ENCODE measurements at regions not wholly inside any gene's neighbourhood (a gene's known extent, or its start where the extent isn't known, plus 50 kb on each side); places are given as distances from the start of the nearest gene placed in this dataset.
A peak's percentile ranks its signal among the peaks of the same experiment; 100 is the strongest.

DNA sequence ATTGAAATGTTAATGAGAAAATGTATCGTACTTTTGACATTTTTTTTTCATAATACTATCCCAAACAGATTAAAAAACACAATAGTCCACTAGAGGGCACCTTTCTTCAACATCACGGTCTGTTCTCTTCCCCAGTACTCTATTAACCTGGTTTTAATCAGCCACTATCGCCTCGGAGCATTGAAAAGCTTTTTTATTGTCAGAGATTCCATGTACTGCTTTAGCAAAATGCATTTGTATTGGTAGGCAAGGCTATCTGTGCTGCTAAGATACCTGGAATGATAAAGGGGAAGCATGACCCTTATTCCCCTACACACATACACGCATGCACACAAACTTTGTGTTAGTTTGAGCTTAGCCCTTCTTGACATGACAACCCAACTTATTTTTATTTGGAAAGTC, 160.1 kb upstream of the IL12A start:
- no peak overlapping the region for H3K4me3 ChIP-seq (ENCODE audit: low read length)
- no peak for TF ChIP-seq ZNF274 (IDR thresholded peaks at IDR 0.05; ENCODE audit: low read depth, low read length)

DNA sequence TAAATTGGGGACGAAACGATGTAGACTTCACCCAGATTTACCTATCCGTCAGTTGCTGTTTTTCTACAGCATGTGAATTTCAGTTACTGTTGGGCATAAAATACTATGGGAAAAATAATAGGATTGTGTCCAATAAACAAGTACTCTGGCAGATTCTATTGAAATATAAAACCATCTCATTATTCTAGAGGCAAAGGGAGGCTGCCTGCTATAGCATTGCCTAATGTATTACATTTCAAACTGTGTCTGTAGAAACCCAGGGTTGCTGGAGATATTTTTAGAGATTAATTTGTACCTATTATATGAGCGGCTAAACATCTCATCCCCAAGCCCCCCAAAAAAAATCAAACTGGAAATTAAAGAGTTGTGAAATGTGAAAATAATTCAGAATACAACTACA, 159.6 kb upstream of the IL12A start:
- no peak overlapping the region for H3K4me3 ChIP-seq (ENCODE audit: low read length)
- no peak for TF ChIP-seq ZNF274 (IDR thresholded peaks at IDR 0.05; ENCODE audit: low read depth, low read length)

DNA sequence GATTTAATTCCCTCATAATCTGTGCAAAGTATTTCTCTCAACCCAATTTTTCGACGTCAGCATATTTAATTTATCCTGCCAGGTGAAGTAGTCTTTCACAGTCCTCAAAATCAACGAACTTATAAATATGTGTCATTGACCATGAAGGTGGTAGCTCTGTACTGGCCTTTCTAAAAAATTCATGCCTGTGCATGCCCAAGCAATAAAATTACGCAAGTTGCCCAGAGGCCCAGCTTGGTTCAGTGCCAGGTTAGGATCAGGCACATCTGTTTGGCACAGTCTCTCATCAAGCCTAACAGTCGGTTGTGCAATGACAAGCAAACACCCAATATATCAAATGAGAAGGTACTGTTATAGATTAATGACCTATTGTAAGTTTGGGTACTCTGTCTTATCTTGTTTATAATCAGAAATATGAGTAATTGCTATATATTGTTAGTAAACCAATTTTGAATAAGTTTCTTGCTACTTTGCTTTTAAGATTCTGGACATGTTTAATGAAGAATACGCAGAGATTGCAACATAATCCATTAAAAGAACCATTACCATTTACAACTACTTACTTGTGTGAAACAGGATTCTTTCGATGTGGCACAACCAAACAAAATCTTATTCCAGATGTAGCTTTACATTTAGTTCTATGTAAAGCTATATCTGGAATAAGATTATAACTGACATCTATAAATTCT, 159.0 kb upstream of the IL12A start:
- H3K4me3 ChIP-seq (ENCODE audit: low read length), result no peak overlapping the region
- TF ChIP-seq ZNF274 (IDR thresholded peaks at IDR 0.05; ENCODE audit: low read depth, low read length), result no peak

- no peak for TF ChIP-seq ZNF274 (IDR thresholded peaks at IDR 0.05; ENCODE audit: low read depth, low read length)
- H3K4me3 ChIP-seq (ENCODE audit: low read length), result no peak overlapping the region
Measured at GRCh38 chr3:159830523-159831154, 158.0 kb upstream of the IL12A start.

GRCh38 chr3:159831466-159831865, 157.2 kb upstream of the IL12A start:
- H3K4me3 ChIP-seq (ENCODE audit: low read length), result no peak overlapping the region
- TF ChIP-seq ZNF274 (IDR thresholded peaks at IDR 0.05; ENCODE audit: low read depth, low read length), result no peak

- no peak overlapping the region; the same call in 1 of the 2 replicates for H3K4me3 ChIP-seq (ENCODE audit: low read length)
- TF ChIP-seq ZNF274 (IDR thresholded peaks at IDR 0.05; ENCODE audit: low read depth, low read length), result no peak
Measured at GRCh38 chr3:159832024-159832423, 156.6 kb upstream of the IL12A start.

DNA sequence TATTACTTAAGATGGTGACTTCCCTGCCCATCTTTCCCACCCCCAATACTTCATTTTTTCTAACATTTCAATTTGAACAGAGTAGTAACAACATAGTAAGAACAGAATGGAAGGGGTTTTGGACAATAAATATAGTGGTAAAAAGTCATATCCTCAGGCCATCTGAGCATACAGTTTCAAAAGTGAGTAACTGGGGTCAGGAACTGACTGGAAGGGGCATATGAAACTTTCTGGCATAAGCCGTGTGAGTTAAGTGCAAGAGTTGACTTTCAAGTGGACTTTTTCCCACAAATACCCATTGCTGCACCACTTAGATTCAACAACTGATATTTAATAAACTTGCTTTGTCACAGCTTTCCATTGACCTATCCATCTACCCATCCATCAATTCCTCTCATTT, 153.5 kb upstream of the IL12A start:
- TF ChIP-seq ZNF274 (IDR thresholded peaks at IDR 0.05; ENCODE audit: low read depth, low read length), result no peak
- no peak overlapping the region for H3K4me3 ChIP-seq (ENCODE audit: low read length)

- TF ChIP-seq ZNF274 (IDR thresholded peaks at IDR 0.05; ENCODE audit: low read depth, low read length), result no peak
- H3K4me3 ChIP-seq (ENCODE audit: low read length), result no peak overlapping the region
Measured at GRCh38 chr3:159837725-159838124, 150.9 kb upstream of the IL12A start.

- no peak for TF ChIP-seq ZNF274 (IDR thresholded peaks at IDR 0.05; ENCODE audit: low read depth, low read length)
Measured at GRCh38 chr3:159838938-159839337, 149.7 kb upstream of the IL12A start.

GRCh38 chr3:159839561-159840379, 148.9 kb upstream of the IL12A start, which contains the start of gene SCHIP1:
SCHIP1 (plus strand) TSS chr3:159839861.
- no peak for TF ChIP-seq ZNF274 (IDR thresholded peaks at IDR 0.05; ENCODE audit: low read depth, low read length)
- peak within 1 kb of the TSS; percentile 51; the same call in 1 of the 2 replicates for H3K4me3 ChIP-seq (ENCODE audit: low read length)

More at GRCh38 chr3:159838938-159839337, 149.7 kb upstream of the IL12A start:
- no peak overlapping the region for H3K4me3 ChIP-seq (ENCODE audit: low read length)

DNA sequence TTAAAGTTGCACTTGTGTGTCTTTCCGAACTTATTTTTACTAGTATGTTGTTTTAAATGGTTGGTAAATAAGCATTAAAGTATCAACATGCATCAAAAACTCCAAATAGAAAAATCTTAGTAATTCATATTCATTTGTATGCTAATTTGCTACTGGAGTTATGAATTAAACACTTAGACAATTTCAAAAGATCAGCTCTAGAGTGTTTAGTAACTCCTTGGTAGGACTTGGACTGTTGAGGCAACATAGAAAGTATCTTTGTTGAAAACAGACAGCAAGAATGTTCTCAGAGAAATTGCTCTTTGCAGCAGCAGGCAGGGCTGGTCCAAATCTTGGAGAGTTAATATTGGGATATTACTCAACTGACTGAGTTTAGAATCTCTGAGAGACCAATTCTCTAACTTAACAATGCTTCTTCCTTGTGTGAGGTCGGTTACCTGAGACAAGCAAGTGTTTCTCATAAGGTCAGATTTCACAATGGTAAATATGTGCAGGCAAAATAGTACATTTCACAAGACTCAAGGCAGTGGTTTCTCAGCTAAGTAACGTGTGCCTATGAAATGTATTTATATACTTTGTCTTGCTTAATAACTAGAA, 147.8 kb upstream of the IL12A start:
- H3K4me3 ChIP-seq (ENCODE audit: low read length), result no peak overlapping the region
- TF ChIP-seq ZNF274 (IDR thresholded peaks at IDR 0.05; ENCODE audit: low read depth, low read length), result no peak

GRCh38 chr3:159841766-159842165, 146.9 kb upstream of the IL12A start:
- TF ChIP-seq ZNF274 (IDR thresholded peaks at IDR 0.05; ENCODE audit: low read depth, low read length), result no peak
- H3K4me3 ChIP-seq (ENCODE audit: low read length), result no peak overlapping the region

GRCh38 chr3:159843840-159844730, 144.6 kb upstream of the IL12A start:
- no peak overlapping the region for H3K4me3 ChIP-seq (ENCODE audit: low read length)
- no peak for TF ChIP-seq ZNF274 (IDR thresholded peaks at IDR 0.05; ENCODE audit: low read depth, low read length)
